PC-3 (cell line): ENCODE measurements at regions not wholly inside any gene's neighbourhood (a gene's known extent, or its start where the extent isn't known, plus 50 kb on each side); places are given as distances from the start of the nearest gene placed in this dataset.

Experiments
- ATAC-seq: fragments of 200-7000 bp; cut with Tn5 transposase; 2 replicates; pipeline ENCODE4 v1.9.1; 2020; ENCODE audit warnings: mild to moderate bottlenecking, moderate library complexity
- BruUV-seq: library from RNA; stranded (reverse); fragments of 400-500 nt; replicated peaks from 2 replicates; lab custom pipeline; 2021; lab: Mats Ljungman, UMichigan
- CTCF ChIA-PET: fragments of 300-600 bp; sonication (Branson Sonifier 250); formaldehyde crosslinking; loops from one replicate; lab custom pipeline; 2022; ENCODE audit warnings: antibody characterized with exemption; lab: Charles Lee
- POLR2A ChIA-PET: fragments of 300-600 bp; sonication (Branson Sonifier 250); formaldehyde crosslinking; loops from one replicate; lab custom pipeline; 2022; ENCODE audit warnings: antibody characterized with exemption; ENCODE audit not compliant: unreplicated experiment; lab: Charles Lee
- DNase-seq: peaks from one replicate; pipeline ENCODE4 v3.0.0-alpha.2; 2015
- H2AFZ ChIP-seq: fragments of 300-600 bp; sonication (generic); 2 replicates; pipeline ENCODE4 v1.6.0; 2016; ENCODE audit warnings: antibody characterized with exemption, low read length
- H3F3A ChIP-seq: fragments of 300-600 bp; sonication (generic); one replicate; pipeline ENCODE4 v1.6.0; 2017; ENCODE audit warnings: antibody characterized with exemption, low read length, control low read depth, mild to moderate bottlenecking; ENCODE audit not compliant: unreplicated experiment
- H3K27ac ChIP-seq: fragments of 300-600 bp; sonication (generic); 2 replicates; pipeline ENCODE4 v1.5.1; 2016; ENCODE audit warnings: mild to moderate bottlenecking, low read length
- H3K27me3 ChIP-seq: fragments of 300-600 bp; sonication (generic); 2 replicates; pipeline ENCODE4 v1.6.1; 2016; ENCODE audit warnings: low read length, mixed read lengths
- H3K36me3 ChIP-seq: fragments of 300-600 bp; sonication (generic); 2 replicates; pipeline ENCODE4 v1.6.1; 2016; ENCODE audit warnings: low read depth, mixed run types, low read length, mixed read lengths
- H3K4me1 ChIP-seq: fragments of 300-600 bp; sonication (generic); 2 replicates; pipeline ENCODE4 v1.5.1; 2016; ENCODE audit warnings: low read length; ENCODE audit not compliant: insufficient read depth
- H3K4me2 ChIP-seq: fragments of 300-600 bp; sonication (generic); 2 replicates; pipeline ENCODE4 v1.6.0; 2016; ENCODE audit warnings: low read length
- H3K4me3 ChIP-seq: fragments of 300-600 bp; sonication (generic); 2 replicates; pipeline ENCODE4 v1.5.1; 2016; ENCODE audit warnings: mild to moderate bottlenecking, low read length, mixed read lengths
- H3K79me2 ChIP-seq: fragments of 300-600 bp; sonication (generic); 2 replicates; pipeline ENCODE4 v1.6.1; 2017; ENCODE audit warnings: low read length, mixed read lengths
- H3K9ac ChIP-seq: fragments of 300-600 bp; sonication (generic); 2 replicates; pipeline ENCODE4 v1.6.0; 2016; ENCODE audit warnings: mild to moderate bottlenecking, low read length
- H3K9me2 ChIP-seq: fragments of 300-600 bp; sonication (generic); replicated peaks from 2 replicates; pipeline ENCODE4 v1.6.1; 2016; ENCODE audit warnings: mixed run types, low read length, mixed read lengths
- H3K9me3 ChIP-seq: fragments of 300-600 bp; sonication (generic); 2 replicates; pipeline ENCODE4 v1.6.1; 2016; ENCODE audit warnings: low read length, mixed read lengths
- H4K20me1 ChIP-seq: fragments of 300-600 bp; sonication (generic); 2 replicates; pipeline ENCODE4 v1.6.1; 2016; ENCODE audit warnings: low read length, mixed read lengths
- CTCF ChIP-seq: fragments of 300-600 bp; sonication (generic); conservative IDR thresholded peaks from 2 replicates; pipeline ENCODE4 v1.5.1; 2017; ENCODE audit warnings: antibody characterized with exemption, low read depth, mild to moderate bottlenecking, low read length
- EZH2 ChIP-seq: fragments of 300-600 bp; sonication (generic); IDR thresholded peaks from one replicate; pipeline ENCODE4 v1.6.1; 2017; ENCODE audit warnings: antibody characterized with exemption, mild to moderate bottlenecking, low read length; ENCODE audit not compliant: unreplicated experiment
- EZH2phosphoT487 ChIP-seq: fragments of 300-600 bp; sonication (generic); IDR thresholded peaks from 2 replicates; pipeline ENCODE4 v1.6.1; 2018; ENCODE audit warnings: mild to moderate bottlenecking, antibody characterized with exemption, low read length, borderline replicate concordance
- intact Hi-C: fragments of 100-400 bp; cut with micrococcal nuclease; formaldehyde crosslinking; loops from 2 replicates; pipeline ENCODE4 v1.9.0; 2023

- Histone ChIP-seq H3K79me2 (no peaks in the 10 kb centered on the region), H3K4me3 (no peak overlapping the region), H3K9me2 (no peaks in the 10 kb centered on the region), H3K4me2 (no peak overlapping the region), H3K9me3 (no peaks in the 10 kb centered on the region), H3K4me1 (no peaks in the 10 kb centered on the region), H3K27ac (no peak overlapping the region), H3K27me3 (peaks cover 11% of the 10 kb centered on the region; the same call in 1 of the 2 replicates), H3K36me3 (no peaks in the 10 kb centered on the region), H4K20me1 (no peaks in the 10 kb centered on the region), H3F3A (no peaks in the 10 kb centered on the region), H3K9ac (no peak overlapping the region), H2AFZ (no peak overlapping the region)
- TF ChIP-seq CTCF (no peak), EZH2phosphoT487 (no peak), EZH2 (no peak)
- intact Hi-C loops: no loop called here
- ATAC-seq: no peak
- no TSS peak for BruUV-seq
- CTCF ChIA-PET: no interaction called here
- no peak for DNase-seq
- POLR2A ChIA-PET: no interaction called here
Measured at GRCh38 chr2:164039270-164039669, 303.5 kb upstream of the FIGN start.

GRCh38 chr2:164032995-164033394, 297.2 kb upstream of the FIGN start:
- Histone ChIP-seq H3K27ac (no peak overlapping the region), H4K20me1 (no peaks in the 10 kb centered on the region), H3K4me2 (no peak overlapping the region), H3K9me3 (no peaks in the 10 kb centered on the region), H3K27me3 (peaks cover 15% of the 10 kb centered on the region; the same call in 1 of the 2 replicates), H3F3A (no peaks in the 10 kb centered on the region), H3K79me2 (no peaks in the 10 kb centered on the region), H3K4me3 (no peak overlapping the region), H3K9me2 (no peaks in the 10 kb centered on the region), H3K36me3 (no peaks in the 10 kb centered on the region), H3K9ac (no peak overlapping the region), H3K4me1 (no peaks in the 10 kb centered on the region), H2AFZ (no peak overlapping the region)
- no TSS peak for BruUV-seq
- POLR2A ChIA-PET: no interaction called here
- CTCF ChIA-PET: no interaction called here
- ATAC-seq: no peak
- no peak for TF ChIP-seq EZH2phosphoT487
- no peak for TF ChIP-seq EZH2
- no peak for TF ChIP-seq CTCF
- DNase-seq: no peak
- intact Hi-C loops: no loop called here

- Histone ChIP-seq H3K27ac (no peak overlapping the region), H3K36me3 (no peaks in the 10 kb centered on the region), H3K79me2 (no peaks in the 10 kb centered on the region), H3K9me2 (no peaks in the 10 kb centered on the region), H3K4me1 (no peaks in the 10 kb centered on the region), H3F3A (no peaks in the 10 kb centered on the region), H3K4me2 (no peak overlapping the region), H3K9me3 (no peaks in the 10 kb centered on the region), H3K4me3 (no peak overlapping the region), H2AFZ (no peak overlapping the region), H3K27me3 (peaks cover 22% of the 10 kb centered on the region), H3K9ac (no peak overlapping the region), H4K20me1 (no peaks in the 10 kb centered on the region)
- BruUV-seq: no TSS peak
- DNase-seq: no peak
- intact Hi-C loops: no loop called here
- CTCF ChIA-PET: no interaction called here
- no peak for ATAC-seq
- POLR2A ChIA-PET: no interaction called here
- TF ChIP-seq EZH2phosphoT487 (no peak), EZH2 (no peak), CTCF (no peak)
Measured at GRCh38 chr2:164030623-164031022, 294.8 kb upstream of the FIGN start.
